WTC11 (cell line): ENCODE measurements at regions not wholly inside any gene's neighbourhood (a gene's known extent, or its start where the extent isn't known, plus 50 kb on each side); places are given as distances from the start of the nearest gene placed in this dataset.

Source experiments
- ATAC-seq: fragments of 200-7000 bp; cut with Tn5 transposase; 2 replicates; pipeline ENCODE4 v1.10.0; 2021; ENCODE audit warnings: mild to moderate bottlenecking, moderate library complexity
- CTCF ChIA-PET: fragments of 300-600 bp; sonication (Branson Sonifier 250); formaldehyde crosslinking; loops from one replicate; lab custom pipeline; 2021; ENCODE audit warnings: antibody characterized with exemption; lab: Charles Lee
- POLR2A ChIA-PET: fragments of 350-600 bp; sonication (Branson Sonifier 250); formaldehyde crosslinking; loops from one replicate; lab custom pipeline; 2021; ENCODE audit warnings: antibody characterized with exemption; lab: Charles Lee
- DNase-seq: peaks from one replicate; pipeline ENCODE4 v3.0.0; 2021; ENCODE audit warnings: low spot score
- H3K27ac Mint-ChIP-seq: 2 replicates; pipeline ENCODE4 v1.8.0; 2021; ENCODE audit warnings: mixed read lengths
- H3K27me3 Mint-ChIP-seq: 2 replicates; pipeline ENCODE4 v1.8.0; 2021; ENCODE audit warnings: low read depth, mild to moderate bottlenecking, moderate library complexity, mixed read lengths
- H3K36me3 Mint-ChIP-seq: 2 replicates; pipeline ENCODE4 v1.8.0; 2021; ENCODE audit warnings: mixed read lengths
- H3K4me1 Mint-ChIP-seq: 2 replicates; pipeline ENCODE4 v1.8.0; 2022; ENCODE audit warnings: mixed read lengths
- H3K4me3 Mint-ChIP-seq: 2 replicates; pipeline ENCODE4 v1.8.0; 2021; ENCODE audit warnings: mild to moderate bottlenecking, moderate library complexity, mixed read lengths
- H3K9me3 Mint-ChIP-seq: 2 replicates; pipeline ENCODE4 v1.8.0; 2021; ENCODE audit warnings: mixed read lengths
- ARID4B ChIP-seq: sonication (generic); formaldehyde crosslinking; IDR thresholded peaks from 2 replicates; pipeline ENCODE4 v1.8.0; 2023; ENCODE audit warnings: missing genetic modification reagents, mild to moderate bottlenecking, borderline replicate concordance
- ATF2 ChIP-seq: sonication (generic); formaldehyde crosslinking; IDR thresholded peaks from 2 replicates; pipeline ENCODE4 v1.8.1; 2022; ENCODE audit warnings: low read depth, missing genetic modification reagents, borderline replicate concordance
- FOXP1 ChIP-seq: sonication (generic); formaldehyde crosslinking; IDR thresholded peaks from 2 replicates; pipeline ENCODE4 v1.8.0; 2022; ENCODE audit warnings: missing genetic modification reagents, mild to moderate bottlenecking, moderate library complexity, borderline replicate concordance
- FOXP4 ChIP-seq: sonication (generic); formaldehyde crosslinking; IDR thresholded peaks from 2 replicates; pipeline ENCODE4 v1.8.0; 2022; ENCODE audit warnings: mild to moderate bottlenecking, missing genetic modification reagents
- GRHL2 ChIP-seq: fragments of 250-450 bp; sonication (Bioruptor Pico); IDR thresholded peaks from 2 replicates; pipeline ENCODE4 v1.8.0; 2022; ENCODE audit warnings: mild to moderate bottlenecking, moderate library complexity; ENCODE audit not compliant: insufficient replicate concordance, severe bottlenecking
- HMGA2 ChIP-seq: fragments of 250-450 bp; sonication (Bioruptor Pico); IDR thresholded peaks from 2 replicates; pipeline ENCODE4 v1.4.0; 2021; ENCODE audit warnings: mild to moderate bottlenecking, moderate library complexity
- MXD4 ChIP-seq: fragments of 250-450 bp; sonication (Bioruptor Pico); IDR thresholded peaks from 2 replicates; pipeline ENCODE4 v1.8.0; 2021; ENCODE audit warnings: mild to moderate bottlenecking, moderate library complexity, borderline replicate concordance
- NFE2L1 ChIP-seq: sonication (generic); formaldehyde crosslinking; IDR thresholded peaks from 2 replicates; pipeline ENCODE4 v1.8.1; 2023; ENCODE audit warnings: missing genetic modification reagents
- OVOL2 ChIP-seq: fragments of 250-450 bp; sonication (Bioruptor Pico); IDR thresholded peaks from 2 replicates; pipeline ENCODE4 v1.9.0; 2021; ENCODE audit warnings: mild to moderate bottlenecking, borderline replicate concordance
- PREB ChIP-seq: sonication (generic); formaldehyde crosslinking; IDR thresholded peaks from 2 replicates; pipeline ENCODE4 v1.8.1; 2022; ENCODE audit warnings: mild to moderate bottlenecking, missing genetic modification reagents, moderate library complexity, borderline replicate concordance
- SOX15 ChIP-seq: fragments of 250-450 bp; sonication (Bioruptor Pico); IDR thresholded peaks from 2 replicates; pipeline ENCODE4 v1.9.0; 2021; ENCODE audit warnings: mild to moderate bottlenecking
- TEAD1 ChIP-seq: sonication (generic); formaldehyde crosslinking; IDR thresholded peaks from 2 replicates; pipeline ENCODE4 v1.8.0; 2022; ENCODE audit warnings: mild to moderate bottlenecking, missing genetic modification reagents
- TP53 ChIP-seq: sonication (generic); formaldehyde crosslinking; IDR thresholded peaks from 2 replicates; pipeline ENCODE4 v1.8.1; 2023; ENCODE audit warnings: mild to moderate bottlenecking, missing genetic modification reagents
- ZNF232 ChIP-seq: sonication (generic); formaldehyde crosslinking; IDR thresholded peaks from 2 replicates; pipeline ENCODE4 v1.8.0; 2022; ENCODE audit warnings: mild to moderate bottlenecking, missing genetic modification reagents
- ZNF263 ChIP-seq: sonication (generic); formaldehyde crosslinking; IDR thresholded peaks from 2 replicates; pipeline ENCODE4 v1.8.1; 2022; ENCODE audit warnings: low read depth, mild to moderate bottlenecking, moderate library complexity, missing genetic modification reagents
- ZNF317 ChIP-seq: sonication (generic); formaldehyde crosslinking; IDR thresholded peaks from 2 replicates; pipeline ENCODE4 v1.8.1; 2023; ENCODE audit warnings: low read depth, mild to moderate bottlenecking, moderate library complexity, missing genetic modification reagents, borderline replicate concordance
- TF ChIP-seq, protein P1 (sequence below): fragments of 250-450 bp; sonication (Bioruptor Pico); IDR thresholded peaks from 2 replicates; pipeline ENCODE4 v1.8.0; 2021; ENCODE audit warnings: mild to moderate bottlenecking

DNA sequence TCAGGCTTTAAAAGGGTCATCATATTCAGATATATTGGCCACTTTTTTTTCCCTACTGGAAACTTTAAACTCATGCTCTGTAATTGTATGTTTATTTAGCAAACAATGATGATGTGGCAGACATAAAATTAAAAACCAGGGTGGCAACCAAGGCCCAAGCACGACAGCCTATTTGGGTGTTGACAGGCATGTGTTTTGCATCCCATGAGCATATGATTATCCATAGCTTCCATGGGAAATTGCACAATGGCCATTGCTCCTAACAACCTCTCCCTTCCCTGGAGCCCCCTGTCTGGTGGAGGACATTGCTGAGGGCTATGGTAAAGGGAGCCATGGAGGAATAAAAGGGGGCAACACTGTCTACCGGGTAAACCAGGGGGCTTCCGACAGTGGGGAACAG, 134.7 kb downstream of the GAS1 start:
- peaks cover 3% of the 10 kb centered on the region; the same call in 1 of the 2 replicates for H3K4me1 Mint-ChIP-seq
- POLR2A ChIA-PET, result no interaction called here
- ATAC-seq (no peak), DNase-seq (no peak)
- TF ChIP-seq FOXP4 (CRISPR knock-in tag) (no peak), ATF2 (CRISPR knock-in tag) (no peak), SOX15 (CRISPR knock-in tag) (no peak), NFE2L1 (CRISPR knock-in tag) (no peak), HMGA2 (no peak), ZNF232 (CRISPR knock-in tag) (no peak), MXD4 (CRISPR knock-in tag) (no peak), ZNF317 (CRISPR knock-in tag) (no peak), TP53 (CRISPR knock-in tag) (no peak), ZNF263 (CRISPR knock-in tag) (no peak), FOXP1 (CRISPR knock-in tag) (no peak), ARID4B (CRISPR knock-in tag) (no peak), OVOL2 (CRISPR knock-in tag) (no peak), PREB (CRISPR knock-in tag) (no peak), TEAD1 (CRISPR knock-in tag) (no peak), GRHL2 (CRISPR knock-in tag) (no peak)
- TF ChIP-seq, protein P1, sequence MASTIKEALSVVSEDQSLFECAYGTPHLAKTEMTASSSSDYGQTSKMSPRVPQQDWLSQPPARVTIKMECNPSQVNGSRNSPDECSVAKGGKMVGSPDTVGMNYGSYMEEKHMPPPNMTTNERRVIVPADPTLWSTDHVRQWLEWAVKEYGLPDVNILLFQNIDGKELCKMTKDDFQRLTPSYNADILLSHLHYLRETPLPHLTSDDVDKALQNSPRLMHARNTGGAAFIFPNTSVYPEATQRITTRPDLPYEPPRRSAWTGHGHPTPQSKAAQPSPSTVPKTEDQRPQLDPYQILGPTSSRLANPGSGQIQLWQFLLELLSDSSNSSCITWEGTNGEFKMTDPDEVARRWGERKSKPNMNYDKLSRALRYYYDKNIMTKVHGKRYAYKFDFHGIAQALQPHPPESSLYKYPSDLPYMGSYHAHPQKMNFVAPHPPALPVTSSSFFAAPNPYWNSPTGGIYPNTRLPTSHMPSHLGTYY (CRISPR knock-in tag), result no peak
- TF ChIP-seq, all 79 proteins: peak for 0
- peaks cover 7% of the 10 kb centered on the region for H3K9me3 Mint-ChIP-seq
- no peaks in the 10 kb centered on the region for H3K36me3 Mint-ChIP-seq
- CTCF ChIA-PET, result no interaction called here
- no peak overlapping the region for H3K27ac Mint-ChIP-seq
- H3K4me3 Mint-ChIP-seq, result no peak overlapping the region
- no peaks in the 10 kb centered on the region; the same call in 1 of the 2 replicates for H3K27me3 Mint-ChIP-seq
